Naive thymus-derived CD8-positive, alpha-beta T cell (primary cell): ENCODE measurements at regions not wholly inside any gene's neighbourhood (a gene's known extent, or its start where the extent isn't known, plus 50 kb on each side); places are given as distances from the start of the nearest gene placed in this dataset. TPM values are rescaled to one million over a fixed set of nuclear protein-coding genes. Genes with fewer than 3 reads are reported as not detected.

Experiments used
- ATAC-seq, 2 donors: fragments of 150-1000 bp; cut with Tn5 transposase in 1 of 2; sonication (Bioruptor Pico), chemical (Tn5 transposase) in 1 of 2; 1 replicate in 1 of 2; 2 replicates in 1 of 2; pipeline ENCODE4 v1.10.0; 2021; ENCODE audit warnings: mild to moderate bottlenecking in 2 of 2, moderate library complexity in 2 of 2
- POLR2A ChIA-PET: fragments of 350-600 bp; sonication (Branson Sonifier 250); formaldehyde crosslinking; loops from one replicate; lab custom pipeline; 2021; ENCODE audit warnings: antibody characterized with exemption; lab: Charles Lee
- DNase-seq, 10 donors: peaks; one replicate each; pipeline versions ENCODE4 v3.0.0 to v3.0.0-alpha.2; 2020 to 2022
- H3K27ac Mint-ChIP-seq, 10 donors: one replicate each; pipeline ENCODE4 v1.8.0; 2020 to 2022; ENCODE audit warnings: mild to moderate bottlenecking in 10 of 10, mixed read lengths in 10 of 10, moderate library complexity in 4 of 10, inconsistent platforms in 1 of 10
- H3K27me3 Mint-ChIP-seq, 5 donors: one replicate each; pipeline ENCODE4 v1.8.0; 2021 to 2022; ENCODE audit warnings: mixed read lengths in 5 of 5
- H3K36me3 Mint-ChIP-seq, 3 donors: one replicate each; pipeline ENCODE4 v1.8.0; 2020 to 2022; ENCODE audit warnings: mixed read lengths in 3 of 3, mild to moderate bottlenecking in 2 of 3, inconsistent platforms in 1 of 3
- H3K4me1 Mint-ChIP-seq, 4 donors: one replicate each; pipeline ENCODE4 v1.8.0; 2021 to 2022; ENCODE audit warnings: mixed read lengths in 4 of 4
- H3K4me3 Mint-ChIP-seq, 10 donors: one replicate each; pipeline ENCODE4 v1.8.0; 2020 to 2022; ENCODE audit warnings: mild to moderate bottlenecking in 10 of 10, mixed read lengths in 10 of 10, moderate library complexity in 6 of 10, inconsistent platforms in 1 of 10
- H3K9me3 Mint-ChIP-seq, 9 donors: one replicate each; pipeline ENCODE4 v1.8.0; 2020 to 2022; ENCODE audit warnings: mixed read lengths in 9 of 9, mild to moderate bottlenecking in 3 of 9, inconsistent platforms in 1 of 9, moderate library complexity in 1 of 9
- microRNA-seq: library from miRNA; unstranded; fragments of <30 nt; microRNA quantifications from one replicate; pipeline ENCODE4 v1.2.0, GENCODE V29; 2022; ENCODE audit warnings: borderline microRNAs expressed

DNA sequence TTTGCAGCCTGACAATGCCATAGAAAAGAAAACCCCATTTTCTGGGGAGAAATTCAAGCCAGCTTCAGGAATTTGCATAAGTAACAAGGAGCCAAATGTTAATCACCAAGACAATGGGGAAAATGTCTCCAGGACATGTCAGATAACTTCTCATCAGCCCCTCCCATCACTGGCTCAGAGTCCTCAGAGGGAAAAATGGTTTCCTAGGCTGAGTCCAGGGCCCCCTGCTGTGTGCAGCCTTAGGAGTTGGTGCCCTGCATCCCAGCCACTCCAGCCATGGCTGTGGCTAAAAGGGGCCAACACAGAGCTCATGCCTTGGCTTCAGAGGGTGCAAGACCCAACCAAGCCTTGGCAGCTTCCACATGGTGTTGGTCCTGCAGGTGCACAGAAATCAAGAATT, 63.7 kb upstream of the FANCL start:
- DNase-seq (no peak), ATAC-seq (no peak)
- peaks cover 0 to 11% (median 2%) of the 10 kb centered on the region in 5 donors for H3K27me3 Mint-ChIP-seq

DNA sequence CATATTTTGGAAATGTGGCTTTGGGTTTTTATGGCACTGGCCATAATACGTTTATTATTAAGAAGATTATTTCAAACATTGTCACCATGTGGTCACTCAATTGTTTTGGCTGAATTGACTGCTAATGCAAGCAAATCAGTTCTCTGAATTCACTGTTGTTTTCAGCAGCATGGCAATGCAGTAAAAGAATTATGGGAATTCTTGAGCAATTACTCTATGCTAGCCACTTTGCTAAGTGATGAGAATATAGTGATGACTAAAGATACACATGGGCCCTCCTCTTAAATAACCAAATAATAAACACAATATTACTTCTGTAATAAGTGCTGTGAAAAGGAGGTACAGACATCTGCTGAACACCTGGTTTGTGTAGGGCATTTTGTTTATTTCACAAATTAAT, 58.0 kb upstream of the FANCL start:
- H3K27me3 Mint-ChIP-seq: peaks cover 0 to 7% (median 4%) of the 10 kb centered on the region in 5 donors
- DNase-seq: no peak
- peaks cover 0 to 2% (median 0%) of the 10 kb centered on the region in 9 donors for H3K9me3 Mint-ChIP-seq
- no peak overlapping the region for H3K27ac Mint-ChIP-seq
- POLR2A ChIA-PET: no interaction called here
- H3K4me1 Mint-ChIP-seq: no peaks in the 10 kb centered on the region
- no peak for ATAC-seq
- no peaks in the 10 kb centered on the region for H3K36me3 Mint-ChIP-seq
- H3K4me3 Mint-ChIP-seq: no peak overlapping the region

More for the DNA sequence above, 63.7 kb upstream of the FANCL start:
- H3K27ac Mint-ChIP-seq: no peak overlapping the region
- H3K9me3 Mint-ChIP-seq: peaks cover 0 to 4% (median 0%) of the 10 kb centered on the region in 9 donors
- no peaks in the 10 kb centered on the region for H3K36me3 Mint-ChIP-seq
- POLR2A ChIA-PET: no interaction called here
- no peak overlapping the region for H3K4me3 Mint-ChIP-seq
- H3K4me1 Mint-ChIP-seq: no peaks in the 10 kb centered on the region

DNA sequence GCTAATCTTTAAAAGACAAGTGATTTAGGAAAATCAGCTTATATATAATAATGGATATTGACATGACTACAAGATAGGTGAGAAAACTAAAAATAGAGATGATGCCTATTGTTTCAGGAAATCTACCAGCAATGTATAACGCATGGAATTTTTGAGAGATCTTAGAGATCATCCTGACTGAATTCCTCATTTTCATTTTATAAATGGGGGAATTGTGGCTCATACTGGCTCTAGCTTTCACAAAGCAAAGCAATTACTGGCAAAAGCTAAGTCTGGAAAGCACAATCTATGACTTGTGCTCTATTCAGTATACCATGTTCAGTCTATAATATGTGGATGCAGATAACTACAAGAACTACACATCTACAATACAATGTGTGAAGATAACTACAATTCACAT, 51.9 kb upstream of the FANCL start:
- Mint-ChIP-seq H3K27ac (no peak overlapping the region), H3K36me3 (no peaks in the 10 kb centered on the region), H3K9me3 (no peaks in the 10 kb centered on the region), H3K27me3 (peaks cover 5 to 17% (median 10%) of the 10 kb centered on the region in 5 donors), H3K4me3 (no peak overlapping the region), H3K4me1 (no peaks in the 10 kb centered on the region)
- POLR2A ChIA-PET: no interaction called here
- ATAC-seq (no peak), DNase-seq (no peak)

DNA sequence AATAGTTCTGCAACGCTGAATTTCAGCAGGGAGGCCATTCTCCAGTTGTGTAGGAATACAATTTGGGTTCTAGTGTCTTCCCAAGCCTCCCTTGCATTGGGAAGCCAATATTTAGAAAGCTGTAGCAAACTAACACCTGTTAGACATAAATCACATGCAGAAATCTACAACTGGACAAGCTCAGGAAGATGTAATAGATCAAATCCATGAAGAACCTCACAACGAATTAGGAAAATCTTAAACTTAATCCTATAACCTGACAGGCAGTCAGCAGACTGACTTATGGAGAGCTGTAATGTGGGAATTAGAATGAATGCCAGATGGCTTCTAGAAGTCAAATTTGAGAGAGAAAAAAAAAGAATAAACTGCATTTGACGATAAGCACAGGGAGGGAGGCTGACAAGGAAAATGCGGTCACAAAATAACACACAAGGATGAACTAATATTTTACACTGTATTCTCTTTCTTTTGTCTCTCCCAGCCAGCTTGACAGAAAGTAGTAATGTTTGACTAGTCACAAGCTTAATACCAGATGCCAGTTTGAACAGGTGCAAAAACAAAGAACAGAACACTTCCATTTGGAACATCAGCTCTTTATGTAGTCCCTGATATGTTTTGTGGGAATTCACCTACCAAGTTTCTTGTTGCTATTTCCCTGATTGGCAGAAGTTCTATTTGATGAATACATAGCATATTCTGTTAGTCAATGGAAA, 50.8 kb upstream of the FANCL start:
- Mint-ChIP-seq H3K27me3 (peaks cover 5 to 17% (median 10%) of the 10 kb centered on the region in 5 donors), H3K36me3 (no peaks in the 10 kb centered on the region), H3K4me3 (no peak overlapping the region), H3K9me3 (no peaks in the 10 kb centered on the region), H3K27ac (no peak overlapping the region), H3K4me1 (no peaks in the 10 kb centered on the region)
- POLR2A ChIA-PET: no interaction called here
- ATAC-seq (no peak), DNase-seq (no peak)

Small RNA genes in the stretch of these regions (microRNA-seq; reads per million reads assigned to microRNA genes)
- not detected for gene MIR4432
